ENCODE measurements at regions not wholly inside any gene's neighbourhood (a gene's known extent, or its start where the extent isn't known, plus 50 kb on each side); places are given as distances from the start of the nearest gene placed in this dataset.

- no peaks in the 10 kb centered on the region for H3K4me1 ChIP-seq (ENCODE audit: control insufficient read depth in 2 of 2, insufficient read depth in 2 of 2, low read length in 2 of 2)
- ChIA-PET POLR2A (no interaction called here), CTCF (interaction anchor here (1.8 kb wide), 2 partner anchors 357 to 636 kb away, joined by 4 to 6 read pairs; no protein-coding TSS in a partner anchor)
- H3K36me3 Mint-ChIP-seq: no peaks in the 10 kb centered on the region
- no peak for DNase-seq
- H3K27ac ChIP-seq (ENCODE audit: low read depth, low read length): no peak overlapping the region
- no peaks in the 10 kb centered on the region for H3K4me1 Mint-ChIP-seq
- H3K9me3 ChIP-seq (ENCODE audit: control insufficient read depth in 2 of 3, low read length in 3 of 3): no peaks in the 10 kb centered on the region
- H3K36me3 ChIP-seq (ENCODE audit: control insufficient read depth in 2 of 3, insufficient read depth in 3 of 3, low read length in 3 of 3): no peaks in the 10 kb centered on the region
- no peaks in the 10 kb centered on the region for H3K27me3 ChIP-seq (ENCODE audit: control insufficient read depth in 2 of 2, insufficient read depth in 2 of 2, low read length in 2 of 2)
- H3K27ac Mint-ChIP-seq: no peak overlapping the region
- intact Hi-C loops (cut with micrococcal nuclease): loop anchor here in 1 of 2 donors (10.0 kb wide), 1 partner anchor 281 kb away; the partner anchor contains the start of gene MYO1B
- H3K9me3 Mint-ChIP-seq: no peaks in the 10 kb centered on the region
- no peak overlapping the region for H3K4me3 ChIP-seq (ENCODE audit: low read length)
- no peak for ATAC-seq
- H3K27me3 Mint-ChIP-seq: peaks cover 0 to 8% (median 2%) of the 10 kb centered on the region in 5 donors
- no peak overlapping the region for H3K4me3 Mint-ChIP-seq
These were observed 151.8 kb upstream of the NABP1 start for GRCh38 chr2:191526091-191526490.

DNA sequence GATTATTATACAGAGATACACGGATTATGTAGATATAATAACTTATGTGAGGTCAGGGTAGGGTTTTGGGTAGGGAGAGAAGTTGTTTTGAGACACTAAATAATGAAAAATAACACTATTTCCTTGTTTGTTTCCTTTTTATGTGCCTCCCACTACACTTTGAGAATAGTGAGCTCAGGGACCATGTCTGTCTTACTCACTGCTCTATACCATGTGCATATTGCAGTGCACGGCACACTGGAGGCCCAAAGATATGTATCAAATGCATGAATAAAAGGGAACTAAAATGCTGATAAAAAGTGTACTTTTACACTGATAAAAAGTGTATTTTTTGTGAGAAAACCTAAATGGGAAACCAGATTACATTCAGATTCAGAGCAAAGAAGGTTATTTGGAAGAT, 151.4 kb upstream of the NABP1 start:
- H3K4me3 Mint-ChIP-seq: no peak overlapping the region
- no peaks in the 10 kb centered on the region for H3K27me3 ChIP-seq (ENCODE audit: control insufficient read depth in 2 of 2, insufficient read depth in 2 of 2, low read length in 2 of 2)
- no peaks in the 10 kb centered on the region for H3K9me3 ChIP-seq (ENCODE audit: control insufficient read depth in 2 of 3, low read length in 3 of 3)
- no peak overlapping the region for H3K27ac ChIP-seq (ENCODE audit: low read depth, low read length)
- no peaks in the 10 kb centered on the region for H3K36me3 ChIP-seq (ENCODE audit: control insufficient read depth in 2 of 3, insufficient read depth in 3 of 3, low read length in 3 of 3)
- ChIA-PET POLR2A (no interaction called here), CTCF (interaction anchor here (1.8 kb wide), 2 partner anchors 357 to 636 kb away, joined by 4 to 6 read pairs; no protein-coding TSS in a partner anchor)
- intact Hi-C loops (cut with micrococcal nuclease): loop anchor here in 1 of 2 donors (10.0 kb wide), 1 partner anchor 282 kb away; the partner anchor contains the start of gene MYO1B
- H3K36me3 Mint-ChIP-seq: no peaks in the 10 kb centered on the region
- H3K4me1 Mint-ChIP-seq: no peaks in the 10 kb centered on the region
- no peaks in the 10 kb centered on the region for H3K4me1 ChIP-seq (ENCODE audit: control insufficient read depth in 2 of 2, insufficient read depth in 2 of 2, low read length in 2 of 2)
- H3K27me3 Mint-ChIP-seq: peaks cover 0 to 8% (median 2%) of the 10 kb centered on the region in 5 donors
- H3K27ac Mint-ChIP-seq: no peak overlapping the region
- ATAC-seq (no peak), DNase-seq (no peak)
- no peak overlapping the region for H3K4me3 ChIP-seq (ENCODE audit: low read length)
- no peaks in the 10 kb centered on the region for H3K9me3 Mint-ChIP-seq

- Mint-ChIP-seq H3K4me3 (no peak overlapping the region), H3K9me3 (no peaks in the 10 kb centered on the region), H3K27ac (no peak overlapping the region), H3K27me3 (peaks cover 0 to 8% (median 2%) of the 10 kb centered on the region in 5 donors), H3K36me3 (no peaks in the 10 kb centered on the region), H3K4me1 (no peaks in the 10 kb centered on the region)
- Histone ChIP-seq H3K27me3 (ENCODE audit: control insufficient read depth in 2 of 2, insufficient read depth in 2 of 2, low read length in 2 of 2) (no peaks in the 10 kb centered on the region), H3K4me3 (ENCODE audit: low read length) (no peak overlapping the region), H3K4me1 (ENCODE audit: control insufficient read depth in 2 of 2, insufficient read depth in 2 of 2, low read length in 2 of 2) (no peaks in the 10 kb centered on the region), H3K36me3 (ENCODE audit: control insufficient read depth in 2 of 3, insufficient read depth in 3 of 3, low read length in 3 of 3) (no peaks in the 10 kb centered on the region), H3K9me3 (ENCODE audit: control insufficient read depth in 2 of 3, low read length in 3 of 3) (no peaks in the 10 kb centered on the region), H3K27ac (ENCODE audit: low read depth, low read length) (no peak overlapping the region)
- no peak for DNase-seq
- ChIA-PET POLR2A (no interaction called here), CTCF (interaction anchor here (0.6 to 1.8 kb wide), 3 partner anchors 17 to 635 kb away, joined by 3 to 6 read pairs (median 3); no protein-coding TSS in a partner anchor)
- intact Hi-C loops (cut with micrococcal nuclease): loop anchor here in 1 of 2 donors (10.0 kb wide), 1 partner anchor 282 kb away; the partner anchor contains the start of gene MYO1B
- no peak for ATAC-seq
These were observed 150.9 kb upstream of the NABP1 start for GRCh38 chr2:191526953-191527556.

DNA sequence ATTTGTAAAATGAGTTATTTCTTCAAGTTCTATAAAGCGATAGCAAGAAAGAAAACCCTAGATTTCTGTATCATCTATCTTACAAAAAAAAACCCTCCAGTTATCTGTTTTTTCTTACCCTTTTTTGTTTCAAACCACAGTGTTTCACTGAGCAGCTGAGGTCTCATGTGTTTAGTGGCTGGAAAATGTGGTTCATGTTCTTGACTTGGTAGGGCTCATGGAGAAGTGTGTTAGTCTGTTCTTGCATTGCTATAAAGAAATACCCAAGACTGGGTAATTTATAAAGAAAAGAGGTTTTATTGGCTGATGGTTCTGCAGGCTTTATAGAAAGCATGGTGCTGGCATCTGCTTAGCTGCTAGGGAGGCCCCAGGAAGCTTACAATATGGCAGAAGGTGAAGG, 147.3 kb upstream of the NABP1 start:
- Mint-ChIP-seq H3K4me3 (no peak overlapping the region), H3K9me3 (peaks cover 0 to 3% (median 0%) of the 10 kb centered on the region in 11 donors)

DNA sequence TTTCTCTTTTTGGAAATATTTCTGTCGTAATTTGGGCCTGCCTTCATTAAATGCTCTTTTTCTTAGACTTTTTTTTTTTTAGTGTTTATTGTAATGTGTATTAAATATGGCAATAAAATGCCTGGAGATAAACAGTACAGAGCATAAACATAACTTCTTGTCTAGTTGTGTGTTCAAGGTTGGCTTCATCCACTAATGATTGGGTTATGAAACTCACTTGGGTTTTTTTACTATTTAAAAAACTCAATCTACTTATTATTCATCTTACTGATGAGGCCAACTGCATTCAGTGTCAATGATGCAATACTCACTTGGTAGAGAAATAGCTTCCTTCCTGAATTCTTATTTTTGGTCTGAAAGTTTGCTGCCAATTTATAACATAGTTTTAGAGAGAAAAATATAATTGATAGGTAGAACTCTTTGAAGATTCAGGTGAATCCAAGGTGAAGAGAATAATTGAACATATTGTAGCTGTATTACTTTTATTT, 144.2 kb upstream of the NABP1 start:
- CTCF ChIA-PET: no interaction called here
- intact Hi-C loops (cut with micrococcal nuclease): no loop called here
- H3K27ac Mint-ChIP-seq: no peak overlapping the region
- Histone ChIP-seq H3K4me1 (ENCODE audit: control insufficient read depth in 2 of 2, insufficient read depth in 2 of 2, low read length in 2 of 2) (no peaks in the 10 kb centered on the region), H3K27ac (ENCODE audit: low read depth, low read length) (no peak overlapping the region), H3K27me3 (ENCODE audit: control insufficient read depth in 2 of 2, insufficient read depth in 2 of 2, low read length in 2 of 2) (no peaks in the 10 kb centered on the region), H3K36me3 (ENCODE audit: control insufficient read depth in 2 of 3, insufficient read depth in 3 of 3, low read length in 3 of 3) (no peaks in the 10 kb centered on the region), H3K4me3 (ENCODE audit: low read length) (no peak overlapping the region), H3K9me3 (ENCODE audit: control insufficient read depth in 2 of 3, low read length in 3 of 3) (no peaks in the 10 kb centered on the region)
- H3K4me3 Mint-ChIP-seq: no peak overlapping the region
- ATAC-seq (no peak), DNase-seq (no peak)
- peaks cover 0 to 4% (median 0%) of the 10 kb centered on the region in 7 donors for H3K4me1 Mint-ChIP-seq
- H3K27me3 Mint-ChIP-seq: peaks cover 0 to 5% (median 0%) of the 10 kb centered on the region in 5 donors
- POLR2A ChIA-PET: no interaction called here
- H3K36me3 Mint-ChIP-seq: peaks cover 0 to 6% (median 0%) of the 10 kb centered on the region in 5 donors
- H3K9me3 Mint-ChIP-seq: peaks cover 0 to 5% (median 0%) of the 10 kb centered on the region in 11 donors

More for the DNA sequence above, 147.3 kb upstream of the NABP1 start:
- DNase-seq: no peak
- intact Hi-C loops (cut with micrococcal nuclease): no loop called here
- no peak for ATAC-seq
- peaks cover 0 to 4% (median 0%) of the 10 kb centered on the region in 7 donors for H3K4me1 Mint-ChIP-seq
- H3K4me1 ChIP-seq (ENCODE audit: control insufficient read depth in 2 of 2, insufficient read depth in 2 of 2, low read length in 2 of 2): no peaks in the 10 kb centered on the region
- POLR2A ChIA-PET: no interaction called here
- no peaks in the 10 kb centered on the region for H3K36me3 ChIP-seq (ENCODE audit: control insufficient read depth in 2 of 3, insufficient read depth in 3 of 3, low read length in 3 of 3)
- no peaks in the 10 kb centered on the region for H3K9me3 ChIP-seq (ENCODE audit: control insufficient read depth in 2 of 3, low read length in 3 of 3)
- H3K36me3 Mint-ChIP-seq: no peaks in the 10 kb centered on the region
- H3K4me3 ChIP-seq (ENCODE audit: low read length): no peak overlapping the region
- no peaks in the 10 kb centered on the region for H3K27me3 ChIP-seq (ENCODE audit: control insufficient read depth in 2 of 2, insufficient read depth in 2 of 2, low read length in 2 of 2)
- H3K27me3 Mint-ChIP-seq: peaks cover 0 to 8% (median 7%) of the 10 kb centered on the region in 5 donors
- no peak overlapping the region for H3K27ac Mint-ChIP-seq
- no peak overlapping the region for H3K27ac ChIP-seq (ENCODE audit: low read depth, low read length)
- CTCF ChIA-PET: no interaction called here

- Histone ChIP-seq H3K36me3 (ENCODE audit: control insufficient read depth in 2 of 3, insufficient read depth in 3 of 3, low read length in 3 of 3) (no peaks in the 10 kb centered on the region), H3K27me3 (ENCODE audit: control insufficient read depth in 2 of 2, insufficient read depth in 2 of 2, low read length in 2 of 2) (no peaks in the 10 kb centered on the region), H3K27ac (ENCODE audit: low read depth, low read length) (no peak overlapping the region), H3K4me3 (ENCODE audit: low read length) (no peak overlapping the region), H3K4me1 (ENCODE audit: control insufficient read depth in 2 of 2, insufficient read depth in 2 of 2, low read length in 2 of 2) (no peaks in the 10 kb centered on the region), H3K9me3 (ENCODE audit: control insufficient read depth in 2 of 3, low read length in 3 of 3) (no peaks in the 10 kb centered on the region)
- intact Hi-C loops (cut with micrococcal nuclease): no loop called here
- DNase-seq (no peak), ATAC-seq (no peak)
- Mint-ChIP-seq H3K9me3 (peaks cover 0 to 5% (median 0%) of the 10 kb centered on the region in 11 donors), H3K27ac (no peak overlapping the region), H3K4me3 (no peak overlapping the region), H3K4me1 (peaks cover 0 to 6% (median 0%) of the 10 kb centered on the region in 7 donors), H3K36me3 (peaks cover 0 to 6% (median 0%) of the 10 kb centered on the region in 5 donors), H3K27me3 (peaks cover 0 to 7% (median 0%) of the 10 kb centered on the region in 5 donors)
- POLR2A ChIA-PET: no interaction called here
- CTCF ChIA-PET: no interaction called here
These were observed 140.0 kb upstream of the NABP1 start for GRCh38 chr2:191537921-191538320.

Measured in naive thymus-derived CD4-positive, alpha-beta T cell (primary cell).